ENCODE measurements at regions not wholly inside any gene's neighbourhood (a gene's known extent, or its start where the extent isn't known, plus 50 kb on each side); places are given as distances from the start of the nearest gene placed in this dataset.

DNA sequence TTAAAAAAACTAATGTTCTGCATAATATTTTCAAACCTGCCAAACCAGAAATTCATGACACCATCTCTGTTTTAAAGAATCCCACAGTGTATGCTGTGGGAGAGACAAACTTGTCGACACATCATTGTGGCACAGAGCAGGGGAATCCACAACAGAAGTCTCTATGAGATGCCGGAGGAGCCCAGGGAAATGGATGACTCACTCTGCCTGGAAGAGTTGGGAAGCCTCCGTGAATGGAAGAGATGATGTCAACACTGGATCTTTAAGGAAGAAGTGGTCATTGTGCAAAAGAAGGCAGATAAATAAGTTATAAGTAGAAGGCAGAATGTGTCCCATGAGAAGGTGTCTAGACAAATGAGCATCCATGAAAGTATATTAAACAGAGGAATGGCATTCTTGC lies 595.1 kb downstream of the RAB28 start:
- Histone ChIP-seq H2BK15ac (ENCODE audit: low read length) (no peak overlapping the region), H3K4ac (replicated peaks; ENCODE audit: insufficient read length, low read depth, low read length) (no peak overlapping the region), H2BK120ac (replicated peaks; ENCODE audit: low read depth, low read length) (no peak overlapping the region), H3K4me3 (ENCODE audit: extremely low read depth in 1 of 4, insufficient read depth in 2 of 4, low read depth in 3 of 4, low read length in 4 of 4) (no peak overlapping the region), H3K9ac (replicated peaks in 1 of 4; ENCODE audit: extremely low read depth in 1 of 4, low read depth in 3 of 4, low read length in 3 of 4) (no peak overlapping the region), H3K36me3 (ENCODE audit: control insufficient read depth in 2 of 4, insufficient read depth in 4 of 4, low read length in 3 of 4) (no peaks in the 10 kb centered on the region), H2AK5ac (ENCODE audit: low read depth, low read length) (no peak overlapping the region), H2BK12ac (ENCODE audit: low read depth, low read length) (no peak overlapping the region), H4K20me1 (replicated peaks in 1 of 2; ENCODE audit: control insufficient read depth in 1 of 2, insufficient read depth in 2 of 2, low read length in 2 of 2) (no peaks in the 10 kb centered on the region), H4K91ac (replicated peaks; ENCODE audit: insufficient read length, low read length) (no peak overlapping the region), H2AFZ (ENCODE audit: low read length) (no peak overlapping the region), H3K18ac (ENCODE audit: extremely low read depth, low read length) (no peak overlapping the region), H3K56ac (replicated peaks; ENCODE audit: insufficient read length, low read depth, low read length) (no peak overlapping the region), H3K23me2 (ENCODE audit: low read depth, low read length) (no peaks in the 10 kb centered on the region; the same call in 1 of the 2 replicates), H3K14ac (ENCODE audit: insufficient read length) (no peak overlapping the region), H3K79me1 (ENCODE audit: low read depth, low read length) (no peaks in the 10 kb centered on the region), H3K23ac (ENCODE audit: insufficient read length) (no peak overlapping the region), H4K8ac (ENCODE audit: extremely low read depth, insufficient read depth, low read length) (no peak overlapping the region), H3K79me2 (ENCODE audit: control insufficient read depth in 1 of 2, insufficient read depth in 2 of 2, low read length in 2 of 2) (no peaks in the 10 kb centered on the region), H3K27me3 (replicated peaks in 1 of 4; ENCODE audit: control insufficient read depth in 3 of 4, extremely low read depth in 1 of 4, insufficient read depth in 3 of 4, low read length in 3 of 4) (no peaks in the 10 kb centered on the region), H4K5ac (ENCODE audit: insufficient read length, low read depth, low read length) (no peak overlapping the region), H2BK20ac (ENCODE audit: low read length) (no peak overlapping the region), H3K4me2 (ENCODE audit: insufficient read depth in 1 of 2, low read depth in 2 of 2, low read length in 2 of 2) (no peak overlapping the region), H3K4me1 (replicated peaks in 1 of 4; ENCODE audit: control insufficient read depth in 3 of 4, insufficient read depth in 4 of 4, low read length in 3 of 4) (peaks cover 0 to 3% (median 0%) of the 10 kb centered on the region in 4 experiments; a peak in 1 of 7 replicates), H2BK5ac (ENCODE audit: low read depth, low read length) (no peak overlapping the region), H3K9me3 (ENCODE audit: insufficient read depth in 2 of 2, low read depth in 1 of 2, low read length in 1 of 2) (no peaks in the 10 kb centered on the region), H3K27ac (ENCODE audit: low read depth, low read length) (no peak overlapping the region)
- WGBS, 2 experiments (ENCODE audit: extremely low coverage in 1 of 2, insufficient coverage in 1 of 2, insufficient read length in 1 of 2, insufficient replicate concordance in 2 of 2, low coverage in 1 of 2, low lambda C conversion rate in 2 of 2, missing lambda C conversion rate in 1 of 2), result 84% methylated on average over 3 of the region's 3 CpGs; no CpG with 5 or more reads in 1 of the 2 experiments
- DNase-seq (ENCODE audit: low read depth in 1 of 2, low spot score in 2 of 2) (no peak), FAIRE-seq (no peak)
- ChIA-PET POLR2A (ENCODE audit: partially characterized antibody) (no interaction called here), CTCF (ENCODE audit: partially characterized antibody) (no interaction called here)
- no peak for TF ChIP-seq GABPA (IDR thresholded peaks at IDR 0.05; ENCODE audit: borderline replicate concordance, insufficient read depth, low read length)
- no peak for TF ChIP-seq SP4 (IDR thresholded peaks at IDR 0.05; ENCODE audit: low read length)
- no peak for TF ChIP-seq TEAD4 (IDR thresholded peaks at IDR 0.05; ENCODE audit: low read depth, low read length)
- no peak for TF ChIP-seq CTBP2 (IDR thresholded peaks at IDR 0.05; ENCODE audit: borderline replicate concordance, insufficient read depth, insufficient read length, low read length)
- TF ChIP-seq, protein P1, sequence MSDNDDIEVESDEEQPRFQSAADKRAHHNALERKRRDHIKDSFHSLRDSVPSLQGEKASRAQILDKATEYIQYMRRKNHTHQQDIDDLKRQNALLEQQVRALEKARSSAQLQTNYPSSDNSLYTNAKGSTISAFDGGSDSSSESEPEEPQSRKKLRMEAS (IDR thresholded peaks at IDR 0.05), result no peak
- no peak for TF ChIP-seq EZH2 (IDR thresholded peaks at IDR 0.05; ENCODE audit: low read depth, low read length, severe bottlenecking)
- no peak for TF ChIP-seq TBP (IDR thresholded peaks at IDR 0.05; ENCODE audit: low read depth, low read length)
- TF ChIP-seq KDM4A (IDR thresholded peaks at IDR 0.05; ENCODE audit: low read depth, low read length, severe bottlenecking), result no peak
- no peak for TF ChIP-seq CHD1 (IDR thresholded peaks at IDR 0.05; ENCODE audit: low read depth, low read length)
- TF ChIP-seq POLR2AphosphoS5 (IDR thresholded peaks at IDR 0.05; ENCODE audit: low read depth, low read length), result no peak
- TF ChIP-seq, protein P2, sequence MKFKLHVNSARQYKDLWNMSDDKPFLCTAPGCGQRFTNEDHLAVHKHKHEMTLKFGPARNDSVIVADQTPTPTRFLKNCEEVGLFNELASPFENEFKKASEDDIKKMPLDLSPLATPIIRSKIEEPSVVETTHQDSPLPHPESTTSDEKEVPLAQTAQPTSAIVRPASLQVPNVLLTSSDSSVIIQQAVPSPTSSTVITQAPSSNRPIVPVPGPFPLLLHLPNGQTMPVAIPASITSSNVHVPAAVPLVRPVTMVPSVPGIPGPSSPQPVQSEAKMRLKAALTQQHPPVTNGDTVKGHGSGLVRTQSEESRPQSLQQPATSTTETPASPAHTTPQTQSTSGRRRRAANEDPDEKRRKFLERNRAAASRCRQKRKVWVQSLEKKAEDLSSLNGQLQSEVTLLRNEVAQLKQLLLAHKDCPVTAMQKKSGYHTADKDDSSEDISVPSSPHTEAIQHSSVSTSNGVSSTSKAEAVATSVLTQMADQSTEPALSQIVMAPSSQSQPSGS (IDR thresholded peaks at IDR 0.05; ENCODE audit: low read length), result no peak
- TF ChIP-seq EGR1 (IDR thresholded peaks at IDR 0.05; ENCODE audit: borderline replicate concordance, low read depth, low read length), result no peak
- no peak for TF ChIP-seq SAP30 (IDR thresholded peaks at IDR 0.05; ENCODE audit: insufficient read depth, insufficient replicate concordance, low read length)
